ENCODE measurements at regions not wholly inside any gene's neighbourhood (a gene's known extent, or its start where the extent isn't known, plus 50 kb on each side); places are given as distances from the start of the nearest gene placed in this dataset.

DNA sequence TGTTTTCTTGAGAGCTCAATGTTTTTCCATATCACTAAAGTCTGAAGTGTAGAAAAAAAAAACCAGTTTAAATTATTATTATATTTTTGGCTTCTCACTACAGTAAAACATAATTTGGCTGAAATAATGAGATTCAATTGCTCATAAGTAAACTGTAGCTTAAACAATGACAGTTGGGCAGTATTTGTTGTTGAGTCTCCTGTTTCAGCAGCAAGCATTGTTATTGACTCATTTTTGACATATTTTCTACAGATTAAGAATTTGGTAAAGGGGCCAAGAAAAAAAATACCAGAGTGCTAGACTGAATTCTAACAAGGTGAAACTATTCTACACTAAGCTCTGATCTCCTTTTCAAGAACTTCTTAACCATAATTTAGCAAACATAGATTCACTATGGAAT is 2070.4 kb upstream of the CELF4 start:
- no peak for DNase-seq (ENCODE audit: low read depth in 4 of 4, low spot score in 3 of 4)

DNA sequence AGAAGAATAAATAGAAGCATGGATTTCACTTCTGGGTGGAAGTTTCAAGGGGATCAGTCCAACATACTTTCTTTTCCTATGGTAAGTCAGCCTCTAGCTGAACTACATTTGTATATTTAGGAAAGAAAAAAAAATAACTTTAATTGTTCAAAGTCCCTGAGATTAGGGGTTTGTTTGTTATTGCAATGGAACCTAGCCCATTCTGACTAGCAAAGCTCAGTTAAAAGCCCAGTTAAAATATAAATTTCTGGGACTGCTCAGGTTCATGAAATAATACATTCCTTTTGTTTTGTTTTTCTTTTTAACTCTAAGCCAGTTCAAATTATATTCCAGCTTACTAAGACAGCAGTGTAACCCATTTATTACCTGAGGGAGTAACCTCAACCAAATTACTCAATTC is 2069.6 kb upstream of the CELF4 start:
- DNase-seq (ENCODE audit: low read depth in 4 of 4, low spot score in 3 of 4), result no peak

DNA sequence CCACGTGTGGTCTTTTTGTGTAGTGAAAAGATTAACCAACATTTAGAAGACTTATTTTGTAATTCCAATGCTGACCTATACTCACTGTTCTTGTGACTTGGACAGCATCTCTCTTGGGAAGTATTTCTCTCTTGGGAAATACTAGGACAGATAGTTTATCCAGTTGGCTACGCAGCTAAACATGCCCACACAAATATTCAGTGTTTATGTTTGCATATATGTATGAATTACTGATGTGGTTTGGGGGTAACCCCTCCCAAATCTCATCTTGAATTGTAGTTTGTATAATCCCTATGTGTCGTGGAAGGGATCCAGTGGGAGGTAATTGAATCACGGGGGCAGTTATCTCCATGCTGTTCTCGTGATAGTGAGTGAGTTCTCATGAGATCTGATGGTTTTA is 2062.3 kb upstream of the CELF4 start:
- DNase-seq (ENCODE audit: low read depth in 4 of 4, low spot score in 3 of 4), result no peak

DNA sequence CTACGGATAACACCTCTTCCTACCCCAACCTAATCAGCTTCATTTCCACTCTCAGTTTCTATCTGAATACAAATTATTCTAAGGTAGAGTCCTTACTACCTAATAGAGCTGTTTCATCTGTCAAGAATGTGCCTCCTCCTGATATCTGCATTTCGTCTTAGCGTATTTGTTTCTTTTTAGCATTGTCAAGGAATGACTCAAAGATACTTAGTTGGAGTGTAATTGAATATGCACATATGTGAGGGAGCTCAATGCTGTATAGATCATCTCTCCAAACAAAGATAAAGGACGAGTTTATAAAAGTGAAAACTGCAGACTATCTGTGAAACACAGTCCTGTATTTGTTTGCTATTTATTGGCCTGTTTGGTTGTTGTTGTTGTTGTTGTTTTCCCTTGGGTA is 2059.4 kb upstream of the CELF4 start:
- DNase-seq (ENCODE audit: low read depth in 4 of 4, low spot score in 3 of 4), result no peak

DNA sequence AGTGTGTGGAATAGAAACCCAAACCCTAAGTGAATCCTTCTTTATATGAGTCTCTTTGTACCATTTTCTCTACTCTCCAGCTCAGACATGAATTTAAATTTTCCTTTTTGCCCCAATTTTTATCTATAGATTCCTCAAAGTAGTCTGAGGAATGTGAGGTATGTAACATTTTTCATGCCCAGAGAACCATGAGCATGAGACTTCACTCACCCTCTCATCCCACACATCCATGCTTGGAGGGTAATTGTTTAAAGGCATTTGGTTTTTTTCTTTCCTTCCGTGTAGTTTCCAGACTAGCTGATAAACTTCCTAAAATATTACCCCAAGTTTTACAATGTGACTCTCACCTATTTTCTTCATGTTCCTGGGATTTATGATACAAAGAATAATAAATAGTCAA is 2056.8 kb upstream of the CELF4 start:
- no peak for DNase-seq (ENCODE audit: low read depth in 4 of 4, low spot score in 3 of 4)

DNA sequence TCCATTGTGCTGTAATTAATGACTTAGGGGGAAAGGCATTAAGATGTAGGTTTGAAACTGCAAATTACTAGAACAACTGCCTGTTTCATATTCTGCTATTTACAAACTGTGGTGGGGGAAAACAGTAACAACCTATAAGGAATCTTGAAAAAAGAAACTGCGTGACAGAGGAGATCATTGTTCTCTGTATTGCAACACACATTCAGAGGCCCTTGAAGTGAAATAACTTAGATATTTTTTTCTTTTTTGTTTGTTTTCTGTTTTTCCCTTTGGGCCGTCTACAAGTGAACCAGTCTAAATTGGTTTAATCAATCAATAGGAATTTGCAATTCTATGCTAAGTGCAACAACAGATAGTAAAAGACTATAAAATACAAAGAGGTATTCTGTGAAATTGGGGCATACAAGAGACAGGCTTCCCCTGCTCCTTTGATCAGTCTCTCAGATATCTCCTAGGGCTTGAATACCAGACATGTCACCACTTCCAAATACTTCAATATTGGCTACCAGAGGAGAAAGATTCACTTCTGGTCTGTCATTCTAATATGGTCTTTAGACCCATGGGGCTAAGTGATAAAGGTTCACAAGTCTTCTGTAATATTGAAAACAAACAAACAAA is 2055.1 kb upstream of the CELF4 start:
- no peak for DNase-seq (ENCODE audit: low read depth in 4 of 4, low spot score in 3 of 4)

DNA sequence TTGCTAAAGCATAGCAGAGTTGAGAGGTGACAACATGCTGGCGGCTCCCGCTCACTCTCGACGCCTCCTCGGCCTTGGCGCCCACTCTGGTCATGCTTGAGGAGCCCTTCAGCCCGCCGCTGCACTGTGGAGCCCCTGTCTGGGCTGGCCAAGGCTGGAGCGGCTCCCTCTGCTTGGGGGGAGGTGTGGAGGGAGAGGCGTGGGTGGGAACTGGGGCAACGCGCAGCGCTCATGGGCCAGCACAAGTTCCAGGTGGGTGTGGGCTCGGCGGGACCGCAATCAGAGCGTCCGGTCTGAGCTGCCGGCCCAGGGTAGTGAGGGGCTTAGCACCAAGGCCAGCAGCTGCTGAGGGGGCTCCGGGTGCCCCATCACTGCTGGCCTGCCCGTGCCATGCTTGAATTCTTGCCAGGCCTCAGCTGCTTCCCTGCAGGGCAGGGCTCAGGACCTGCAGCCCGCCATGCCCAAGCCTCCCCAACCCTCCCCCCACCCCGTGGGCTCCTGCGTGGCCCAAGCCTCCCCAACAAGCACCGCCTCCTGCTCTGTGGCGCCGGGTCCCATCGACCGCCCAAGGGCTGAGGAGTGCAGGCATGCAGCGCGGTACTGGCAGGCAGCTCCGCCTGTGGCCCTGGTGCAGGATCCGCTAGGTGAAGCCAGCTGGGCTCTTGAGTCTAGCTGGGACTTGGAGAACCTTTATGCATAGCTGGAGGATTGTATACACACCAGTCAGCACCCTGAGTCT is 2052.8 kb upstream of the CELF4 start:
- DNase-seq (ENCODE audit: low read depth in 4 of 4, low spot score in 3 of 4), result no peak

DNA sequence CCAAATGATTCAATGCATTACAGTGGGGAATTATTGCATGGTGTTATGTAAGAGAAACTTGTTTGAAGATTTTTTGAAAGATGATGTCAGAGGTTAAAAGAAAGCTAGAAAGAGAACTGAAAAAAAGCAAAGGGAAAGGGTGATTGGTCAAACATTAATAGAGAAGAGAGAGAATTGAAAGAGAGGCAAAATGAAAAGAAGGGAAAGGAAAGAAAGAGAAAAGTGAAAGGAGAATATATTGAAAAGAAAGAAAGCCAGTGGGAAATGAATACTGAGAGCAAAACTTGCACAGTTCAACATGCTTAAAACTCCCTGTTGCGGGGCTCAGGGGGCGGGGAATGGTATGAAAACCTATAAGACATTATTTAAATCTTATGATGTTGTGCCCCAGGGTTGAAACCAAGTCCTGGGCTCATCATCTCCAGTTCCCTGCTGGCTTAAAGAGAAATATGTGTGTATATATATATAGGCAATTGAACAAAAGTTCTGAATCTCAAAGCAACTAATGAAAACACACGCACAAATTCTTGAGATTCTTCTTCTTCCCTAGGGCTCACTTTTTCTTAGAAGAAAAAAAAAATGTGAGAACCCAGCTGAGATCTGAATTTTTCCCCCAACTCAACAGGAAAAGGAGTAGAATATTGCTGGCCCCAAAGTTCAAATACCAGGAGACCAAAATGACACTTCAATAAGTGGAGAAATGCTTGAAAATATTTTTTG is 2045.9 kb upstream of the CELF4 start:
- no peak for DNase-seq (ENCODE audit: low read depth in 4 of 4, low spot score in 3 of 4)

DNA sequence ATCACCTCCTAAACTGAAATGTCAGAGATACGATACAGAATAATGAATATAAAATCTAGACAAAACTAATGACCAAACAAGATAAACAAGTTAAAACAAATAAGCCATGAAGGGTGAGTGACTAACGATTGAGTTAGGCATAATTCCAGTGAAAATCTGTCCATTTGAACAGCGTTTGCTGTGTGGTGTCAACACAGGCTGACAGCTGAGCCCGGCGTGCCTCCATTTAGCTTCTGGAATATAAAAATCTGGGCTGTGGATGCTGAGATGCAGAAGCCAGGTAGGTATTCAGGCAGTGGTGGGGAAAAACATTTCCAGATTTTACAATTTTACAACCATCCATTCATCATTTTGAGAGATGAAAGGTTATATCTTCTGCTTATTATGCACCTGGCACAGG is 2041.4 kb upstream of the CELF4 start:
- no peak for DNase-seq (ENCODE audit: low read depth in 4 of 4, low spot score in 3 of 4)

DNA sequence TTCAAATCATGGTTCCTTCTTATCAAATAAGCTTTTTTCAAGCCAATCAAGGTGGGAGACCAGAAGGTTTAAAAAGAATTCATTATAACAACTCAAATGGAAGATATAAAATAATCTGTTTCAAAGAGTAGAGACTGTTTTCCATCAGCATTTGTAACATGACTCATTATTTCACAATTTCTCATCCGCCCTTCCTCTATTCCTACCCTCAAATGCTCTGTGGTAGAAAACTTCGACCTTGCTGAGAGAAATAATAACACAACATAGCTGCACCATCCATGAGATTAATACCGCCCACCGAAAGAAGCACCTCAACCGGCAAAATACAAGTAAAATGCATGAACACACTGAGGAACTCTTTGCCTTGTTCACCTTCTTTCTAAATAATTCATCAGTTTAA is 2039.2 kb upstream of the CELF4 start:
- no peak for DNase-seq (ENCODE audit: low read depth in 4 of 4, low spot score in 3 of 4)

DNA sequence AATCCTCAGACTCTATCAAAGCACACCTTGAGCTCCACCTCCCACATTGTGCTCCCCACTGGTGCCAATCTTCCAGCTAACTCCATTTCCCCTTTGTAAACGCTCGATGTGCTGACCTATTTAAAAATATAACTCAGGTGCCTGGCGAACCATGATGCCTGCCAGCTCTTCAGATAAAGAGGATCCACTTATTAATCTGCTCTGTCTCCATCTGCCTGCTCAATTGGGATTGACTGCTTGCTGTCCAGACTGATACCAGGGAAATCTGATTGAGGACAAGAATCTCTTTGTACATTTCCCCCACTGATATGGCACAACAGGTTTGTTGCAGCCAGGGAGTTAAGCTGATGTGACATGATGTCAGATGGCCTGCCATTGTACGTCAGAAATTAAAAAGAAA is 2036.5 kb upstream of the CELF4 start:
- DNase-seq (ENCODE audit: low read depth in 4 of 4, low spot score in 3 of 4), result no peak

DNA sequence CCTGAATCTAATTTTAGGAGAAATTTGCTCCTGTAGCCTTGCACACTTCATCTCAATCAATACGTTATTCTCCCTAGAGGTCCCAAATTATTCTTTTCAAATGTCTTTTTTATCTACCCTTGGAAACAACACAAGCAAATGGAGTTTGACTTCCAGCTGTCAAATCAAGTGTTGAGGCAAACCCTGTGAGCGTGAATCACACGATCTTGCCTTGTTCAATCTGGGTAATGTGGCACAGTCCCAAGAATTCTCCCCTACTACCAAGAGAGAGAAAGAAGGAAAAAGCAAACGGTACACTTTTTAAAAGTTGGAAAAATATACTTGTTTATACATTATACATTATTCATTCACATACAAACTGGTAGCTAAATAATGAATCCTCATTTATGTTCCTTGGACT is 2035.3 kb upstream of the CELF4 start:
- DNase-seq (ENCODE audit: low read depth in 4 of 4, low spot score in 3 of 4), result no peak

DNA sequence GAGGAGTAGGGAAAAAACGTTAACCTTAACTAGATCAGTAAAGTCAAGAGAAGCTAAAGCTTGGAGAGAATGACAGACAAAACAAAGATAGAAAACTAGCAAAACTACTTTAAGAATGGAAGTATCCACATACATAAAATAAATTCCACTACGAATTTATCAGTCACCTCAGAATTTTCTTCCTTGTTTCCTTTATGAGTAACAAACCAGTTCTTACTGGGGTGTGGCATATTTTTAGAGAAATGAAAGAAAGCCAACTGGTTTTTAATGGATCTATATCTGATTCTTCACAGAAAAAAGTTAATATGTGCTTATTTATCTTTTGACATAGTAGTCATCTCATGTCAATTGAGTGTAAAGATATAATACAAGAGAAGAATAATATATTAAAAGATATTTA is 2033.7 kb upstream of the CELF4 start:
- no peak for DNase-seq (ENCODE audit: low read depth in 4 of 4, low spot score in 3 of 4)

DNA sequence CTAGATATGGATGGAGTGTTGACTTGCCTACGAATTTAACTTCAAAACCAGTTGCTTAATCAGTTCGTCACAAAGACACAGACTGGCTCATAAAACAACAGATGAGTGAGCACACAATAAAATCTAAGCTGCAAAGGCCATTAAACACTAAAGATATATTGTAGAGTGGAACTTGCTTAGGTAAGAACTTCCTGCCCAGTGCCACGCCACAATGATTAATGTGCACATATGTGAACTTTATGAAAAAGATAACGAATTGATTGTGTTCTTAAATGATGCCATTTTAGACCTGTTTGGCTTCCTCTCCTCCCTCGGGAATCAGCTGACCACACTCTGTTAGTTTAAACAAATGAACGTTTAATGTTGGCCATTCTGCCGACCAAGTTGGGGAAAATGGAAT is 2031.3 kb upstream of the CELF4 start:
- DNase-seq (ENCODE audit: low read depth in 4 of 4, low spot score in 3 of 4), result no peak

DNA sequence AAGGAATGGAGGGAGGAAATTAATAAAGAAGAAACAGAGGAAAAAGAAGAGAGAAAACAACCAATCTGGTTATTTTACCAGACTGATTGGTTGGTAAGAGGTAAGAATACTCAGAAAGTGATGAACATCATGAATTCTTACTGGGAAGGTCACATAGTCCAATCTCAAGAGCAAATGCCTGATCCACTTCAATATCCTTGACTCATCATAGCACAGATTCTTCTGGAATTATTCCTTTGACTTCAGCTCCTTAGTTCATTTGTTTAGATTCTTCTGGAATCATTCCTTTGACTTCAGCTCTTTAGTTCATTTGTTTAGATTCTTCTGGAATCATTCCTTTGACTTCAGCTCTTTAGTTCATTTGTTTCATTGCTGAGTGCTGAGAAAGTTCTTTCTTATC is 2030.6 kb upstream of the CELF4 start:
- DNase-seq (ENCODE audit: low read depth in 4 of 4, low spot score in 3 of 4), result no peak

DNA sequence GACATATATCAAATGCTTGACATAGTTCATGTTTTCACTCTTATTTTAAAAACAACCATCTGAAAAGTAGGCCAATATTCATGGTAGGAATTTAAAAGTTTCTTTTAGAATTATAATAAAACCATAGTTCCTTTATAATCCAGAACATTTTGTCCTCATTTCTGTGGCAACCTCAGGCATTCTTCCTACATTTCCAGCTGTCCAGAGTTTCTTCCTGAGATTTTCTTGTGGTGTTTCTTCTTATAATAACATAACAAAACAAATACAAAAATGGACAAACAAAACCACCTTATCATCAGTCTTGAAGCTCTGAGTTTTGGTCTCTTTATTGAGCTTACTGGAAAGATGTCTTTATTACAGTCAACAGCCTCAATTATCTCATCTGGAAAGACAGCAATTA is 2028.6 kb upstream of the CELF4 start:
- no peak for DNase-seq (ENCODE audit: low read depth in 4 of 4, low spot score in 3 of 4)

DNA sequence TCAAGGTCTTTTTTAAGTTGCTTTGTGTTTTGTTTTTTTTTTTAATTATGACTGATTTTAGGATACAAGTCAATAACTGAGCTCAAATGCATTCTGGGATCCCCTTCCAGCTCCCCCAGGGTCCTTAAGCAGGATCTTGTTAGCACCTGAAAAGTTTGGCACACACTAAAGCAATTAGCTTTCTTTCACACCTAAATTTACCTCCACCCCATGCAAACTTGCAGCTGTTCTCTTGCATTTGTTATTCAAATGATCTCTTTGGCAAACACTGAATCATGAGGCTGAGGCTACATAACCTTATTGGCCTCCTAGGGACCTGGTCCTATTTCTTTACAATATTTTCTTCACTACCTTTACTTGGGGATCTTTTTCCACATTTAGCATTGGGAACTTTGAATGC is 2026.1 kb upstream of the CELF4 start:
- no peak for DNase-seq (ENCODE audit: low read depth in 4 of 4, low spot score in 3 of 4)

DNA sequence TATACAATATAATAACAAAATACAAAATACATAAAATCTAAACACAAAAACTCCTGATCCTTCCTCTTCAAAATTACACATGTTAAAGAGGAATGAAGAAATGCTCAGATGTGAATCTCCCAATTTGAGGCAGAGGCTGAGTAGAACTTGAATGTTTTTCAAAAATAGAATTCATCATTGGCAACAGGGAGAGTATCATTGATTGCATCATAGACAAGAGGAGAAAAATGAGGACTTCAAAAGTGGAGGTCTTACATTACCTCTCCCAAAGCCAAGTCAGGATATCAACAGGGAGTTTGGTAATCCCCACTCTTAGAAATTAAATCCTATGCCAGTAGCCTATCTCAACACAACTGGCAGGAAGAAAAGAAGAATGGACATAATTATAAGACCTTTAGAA is 2023.9 kb upstream of the CELF4 start:
- DNase-seq (ENCODE audit: low read depth in 4 of 4, low spot score in 3 of 4), result no peak

DNA sequence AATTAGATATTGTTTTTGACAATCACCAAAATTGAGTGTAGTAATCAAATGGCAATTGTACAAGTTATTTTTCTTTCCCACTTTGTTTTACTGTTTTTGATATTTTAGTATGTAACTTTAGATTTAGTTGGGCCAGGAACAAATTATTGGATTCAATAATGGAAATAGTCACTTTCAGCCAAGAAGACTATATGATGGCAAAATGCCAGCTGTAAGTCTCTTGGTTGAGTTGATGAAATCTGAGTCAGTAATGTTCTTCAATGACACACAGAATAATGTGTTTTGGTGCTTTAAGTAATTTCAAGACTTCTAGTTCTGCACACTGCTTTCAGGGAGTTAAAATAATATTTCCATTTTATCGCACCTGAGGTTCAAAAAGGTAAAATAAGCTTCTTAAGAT is 2022.0 kb upstream of the CELF4 start:
- DNase-seq (ENCODE audit: low read depth in 4 of 4, low spot score in 3 of 4), result no peak

DNA sequence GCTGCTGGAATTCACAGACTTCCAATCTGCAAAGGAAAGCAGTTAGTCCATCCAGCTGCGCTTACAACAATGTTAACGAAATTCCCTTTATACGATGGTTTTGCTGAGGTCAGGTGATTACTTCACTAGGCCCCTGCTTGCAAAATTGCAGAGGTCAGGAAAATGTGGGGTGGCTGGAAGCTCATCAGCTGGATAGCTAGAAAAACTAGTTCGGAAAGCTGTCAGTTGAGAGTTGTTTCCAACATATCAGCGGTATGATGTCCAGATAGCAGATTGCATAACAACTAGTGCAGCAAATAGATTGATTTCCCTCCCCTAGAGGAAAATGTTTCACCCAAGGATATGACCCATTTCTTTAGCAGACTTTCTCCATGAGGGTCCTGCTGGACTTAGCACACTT is 2021.1 kb upstream of the CELF4 start:
- DNase-seq (ENCODE audit: low read depth in 4 of 4, low spot score in 3 of 4), result no peak

DNA sequence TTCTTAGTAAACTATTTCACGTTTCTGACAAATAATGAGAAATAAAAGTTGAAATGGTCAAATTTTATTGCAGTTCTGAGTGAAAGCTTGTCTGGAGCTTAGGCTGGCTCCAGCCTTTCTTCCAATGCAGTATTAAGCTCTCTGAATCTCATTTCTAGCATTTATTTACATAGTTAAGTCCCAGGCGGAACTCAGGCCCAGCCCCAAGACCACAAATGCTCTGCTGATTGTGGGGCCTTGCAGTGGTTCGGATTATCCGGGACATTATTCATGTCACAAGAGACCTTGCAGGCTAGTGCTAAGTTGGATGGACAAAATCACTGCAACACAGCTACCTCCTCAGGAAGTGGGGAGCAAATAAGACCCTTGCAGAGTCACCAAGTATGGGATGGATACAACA is 2009.3 kb upstream of the CELF4 start:
- no peak for DNase-seq (ENCODE audit: low read depth in 4 of 4, low spot score in 3 of 4)

DNA sequence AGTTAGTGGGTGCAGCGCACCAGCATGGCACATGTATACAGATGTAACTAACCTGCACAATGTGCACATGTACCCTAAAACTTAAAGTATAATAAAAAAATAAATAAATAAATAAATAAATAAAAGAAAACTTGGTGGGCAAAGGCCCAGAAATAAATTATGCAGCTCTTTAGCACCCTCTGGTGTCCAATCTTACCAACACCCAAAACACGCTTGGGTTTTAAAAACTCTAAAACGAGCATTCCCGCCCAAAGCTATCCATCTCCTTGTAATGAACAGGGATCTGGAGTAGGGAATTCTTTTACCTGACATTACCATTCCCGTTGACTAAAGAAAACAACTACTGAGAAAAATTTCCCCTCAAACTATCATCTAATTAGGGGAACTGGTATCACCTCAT is 2005.9 kb upstream of the CELF4 start:
- DNase-seq (ENCODE audit: low read depth in 4 of 4, low spot score in 3 of 4), result no peak
